Epithelial cell of esophagus (primary cell): ENCODE measurements at regions not wholly inside any gene's neighbourhood (a gene's known extent, or its start where the extent isn't known, plus 50 kb on each side); places are given as distances from the start of the nearest gene placed in this dataset.

Experiments
- DNase-seq: peaks from one replicate; pipeline ENCODE4 v3.0.0; 2010; ENCODE audit warnings: low read depth
- H3K4me3 ChIP-seq: 2 replicates; pipeline ENCODE4 v1.5.1; 2011; ENCODE audit warnings: mild to moderate bottlenecking, low read length, control low read depth
- CTCF ChIP-seq: IDR thresholded peaks from 2 replicates; pipeline ENCODE4 v1.5.1; 2011; ENCODE audit warnings: low read depth, mild to moderate bottlenecking, low read length, control low read depth, inconsistent platforms; ENCODE audit not compliant: insufficient read depth; ENCODE audit errors: missing control alignments

- TF ChIP-seq CTCF = no peak
- H3K4me3 ChIP-seq = no peak overlapping the region
- DNase-seq = no peak
These were observed 61.8 kb upstream of the IL6 start for GRCh38 chr7:22664988-22665798.

- no peak for TF ChIP-seq CTCF
- DNase-seq = no peak
- H3K4me3 ChIP-seq = no peak overlapping the region
These were observed 63.3 kb upstream of the IL6 start for GRCh38 chr7:22663721-22664120.

- no peak for DNase-seq
- no peak overlapping the region for H3K4me3 ChIP-seq
- no peak for TF ChIP-seq CTCF
These were observed 63.7 kb upstream of the IL6 start for GRCh38 chr7:22663357-22663718.

GRCh38 chr7:22662556-22663356 lies 64.2 kb upstream of the IL6 start:
- TF ChIP-seq CTCF = no peak
- H3K4me3 ChIP-seq = no peak overlapping the region
- no peak for DNase-seq

GRCh38 chr7:22662036-22662435 lies 65.0 kb upstream of the IL6 start:
- TF ChIP-seq CTCF = no peak
- no peak overlapping the region for H3K4me3 ChIP-seq
- no peak for DNase-seq

GRCh38 chr7:22660732-22661131 lies 66.3 kb upstream of the IL6 start:
- no peak overlapping the region for H3K4me3 ChIP-seq
- no peak for TF ChIP-seq CTCF
- DNase-seq = no peak

GRCh38 chr7:22660293-22660692 lies 66.7 kb upstream of the IL6 start:
- H3K4me3 ChIP-seq = no peak overlapping the region
- peak; percentile 45 for DNase-seq
- no peak for TF ChIP-seq CTCF
